NB4 (cell line): ENCODE measurements at regions not wholly inside any gene's neighbourhood (a gene's known extent, or its start where the extent isn't known, plus 50 kb on each side); places are given as distances from the start of the nearest gene placed in this dataset.

Source experiments
- DNase-seq: peaks from one replicate; pipeline ENCODE4 v3.0.0; 2010; ENCODE audit warnings: low read depth
- H3K4me3 ChIP-seq: one replicate; pipeline ENCODE4 v1.5.1; 2011; ENCODE audit warnings: mild to moderate bottlenecking, low read depth, low read length, moderate library complexity
- MYC ChIP-seq: IDR thresholded peaks from 2 replicates; pipeline ENCODE4 v1.6.1; 2011; ENCODE audit warnings: low read depth, low read length
- POLR2A ChIP-seq: IDR thresholded peaks from 2 replicates; pipeline ENCODE4 v1.6.1; 2011; ENCODE audit warnings: mild to moderate bottlenecking; ENCODE audit not compliant: insufficient read length; ENCODE audit errors: extremely low read depth
- TF ChIP-seq, protein P1 (sequence below): IDR thresholded peaks from 2 replicates; pipeline ENCODE4 v1.6.1; 2011; ENCODE audit warnings: low read depth, low read length
- TF ChIP-seq, protein P2 (sequence below): IDR thresholded peaks from one replicate; pipeline ENCODE4 v1.5.1; 2012; ENCODE audit warnings: low read depth, low read length

DNA sequence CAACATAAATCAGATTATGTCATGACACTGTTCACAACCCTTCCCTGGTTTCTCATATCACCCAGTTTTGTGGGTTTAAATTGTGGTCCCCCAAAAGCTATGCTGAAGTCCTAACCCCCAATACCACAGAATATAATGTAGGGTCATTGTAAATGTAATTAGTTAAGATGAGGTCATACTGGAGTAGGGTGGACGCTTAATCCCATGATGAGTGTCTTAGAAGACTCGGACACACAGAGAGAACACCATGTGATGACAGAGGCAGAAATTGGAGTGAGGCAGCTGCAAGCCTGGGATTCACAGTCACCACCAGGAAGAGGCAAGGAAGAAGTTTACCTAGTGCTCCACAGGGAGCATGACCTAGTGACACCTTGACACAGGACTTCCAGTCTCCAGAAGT, 197.8 kb downstream of the SALL1 start:
- TF ChIP-seq, protein P1, sequence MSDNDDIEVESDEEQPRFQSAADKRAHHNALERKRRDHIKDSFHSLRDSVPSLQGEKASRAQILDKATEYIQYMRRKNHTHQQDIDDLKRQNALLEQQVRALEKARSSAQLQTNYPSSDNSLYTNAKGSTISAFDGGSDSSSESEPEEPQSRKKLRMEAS: no peak
- TF ChIP-seq POLR2A (no peak), MYC (no peak)
- TF ChIP-seq, protein P2, sequence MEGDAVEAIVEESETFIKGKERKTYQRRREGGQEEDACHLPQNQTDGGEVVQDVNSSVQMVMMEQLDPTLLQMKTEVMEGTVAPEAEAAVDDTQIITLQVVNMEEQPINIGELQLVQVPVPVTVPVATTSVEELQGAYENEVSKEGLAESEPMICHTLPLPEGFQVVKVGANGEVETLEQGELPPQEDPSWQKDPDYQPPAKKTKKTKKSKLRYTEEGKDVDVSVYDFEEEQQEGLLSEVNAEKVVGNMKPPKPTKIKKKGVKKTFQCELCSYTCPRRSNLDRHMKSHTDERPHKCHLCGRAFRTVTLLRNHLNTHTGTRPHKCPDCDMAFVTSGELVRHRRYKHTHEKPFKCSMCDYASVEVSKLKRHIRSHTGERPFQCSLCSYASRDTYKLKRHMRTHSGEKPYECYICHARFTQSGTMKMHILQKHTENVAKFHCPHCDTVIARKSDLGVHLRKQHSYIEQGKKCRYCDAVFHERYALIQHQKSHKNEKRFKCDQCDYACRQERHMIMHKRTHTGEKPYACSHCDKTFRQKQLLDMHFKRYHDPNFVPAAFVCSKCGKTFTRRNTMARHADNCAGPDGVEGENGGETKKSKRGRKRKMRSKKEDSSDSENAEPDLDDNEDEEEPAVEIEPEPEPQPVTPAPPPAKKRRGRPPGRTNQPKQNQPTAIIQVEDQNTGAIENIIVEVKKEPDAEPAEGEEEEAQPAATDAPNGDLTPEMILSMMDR: no peak
- DNase-seq: no peak

DNA sequence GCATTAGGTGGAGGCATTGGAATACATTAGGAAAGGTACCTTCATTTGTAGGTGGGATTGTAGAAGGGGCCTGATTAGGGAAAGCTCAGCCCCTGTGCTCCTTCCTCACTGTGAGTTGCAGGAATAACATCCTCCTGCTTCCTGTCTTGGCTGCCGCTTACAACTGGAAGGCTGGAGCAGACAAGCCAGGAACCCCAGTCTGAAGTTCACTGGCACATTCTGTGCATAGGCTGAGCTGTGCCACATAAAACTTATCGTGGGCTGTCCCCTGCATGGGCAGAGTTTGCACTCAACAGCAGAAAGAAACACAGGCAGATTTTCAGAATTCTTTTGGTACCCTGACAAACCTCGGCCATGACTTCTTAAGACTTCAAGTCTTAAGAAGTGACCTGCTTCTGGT, 200.1 kb downstream of the SALL1 start:
- TF ChIP-seq POLR2A: no peak
- TF ChIP-seq, protein P1: no peak
- no peak for TF ChIP-seq MYC
- TF ChIP-seq, protein P2: no peak
- no peak overlapping the region for H3K4me3 ChIP-seq
- no peak for DNase-seq

More for the DNA sequence above, 197.8 kb downstream of the SALL1 start:
- H3K4me3 ChIP-seq: no peak overlapping the region

DNA sequence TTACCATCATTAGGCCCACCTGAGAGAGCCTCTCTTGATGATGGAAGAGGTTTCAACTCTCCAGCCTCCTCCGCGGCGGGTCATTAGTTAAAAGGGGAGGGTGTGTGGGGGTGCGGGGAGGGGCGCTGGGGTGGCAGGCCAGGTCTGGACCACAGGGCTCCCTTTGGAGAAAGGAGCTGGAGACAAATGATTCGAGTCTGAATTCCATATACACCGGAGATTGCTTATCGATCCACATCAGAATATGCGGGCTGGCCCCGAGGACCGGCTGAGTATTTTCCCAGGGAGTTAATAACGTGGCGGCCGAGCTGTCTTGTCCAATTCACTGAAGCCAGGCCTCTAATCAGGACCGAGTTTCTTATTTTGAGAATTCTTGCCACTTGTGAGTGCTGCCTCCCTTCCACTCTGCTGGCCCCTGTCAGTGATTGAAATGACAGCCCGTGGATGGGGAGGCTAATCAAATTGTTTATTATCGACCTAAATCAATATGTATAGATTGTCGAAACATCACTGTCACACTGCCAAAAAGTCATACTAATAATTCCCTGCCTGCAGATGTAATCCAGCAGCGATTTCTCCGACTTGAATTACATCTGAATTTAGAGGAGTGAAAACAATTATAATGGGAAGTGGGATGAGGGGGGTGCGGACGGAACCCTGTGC, 202.7 kb downstream of the SALL1 start:
- no peak for TF ChIP-seq POLR2A
- TF ChIP-seq, protein P1: no peak
- TF ChIP-seq, protein P2: no peak
- TF ChIP-seq MYC: no peak
- no peak overlapping the region for H3K4me3 ChIP-seq
- no peak for DNase-seq

DNA sequence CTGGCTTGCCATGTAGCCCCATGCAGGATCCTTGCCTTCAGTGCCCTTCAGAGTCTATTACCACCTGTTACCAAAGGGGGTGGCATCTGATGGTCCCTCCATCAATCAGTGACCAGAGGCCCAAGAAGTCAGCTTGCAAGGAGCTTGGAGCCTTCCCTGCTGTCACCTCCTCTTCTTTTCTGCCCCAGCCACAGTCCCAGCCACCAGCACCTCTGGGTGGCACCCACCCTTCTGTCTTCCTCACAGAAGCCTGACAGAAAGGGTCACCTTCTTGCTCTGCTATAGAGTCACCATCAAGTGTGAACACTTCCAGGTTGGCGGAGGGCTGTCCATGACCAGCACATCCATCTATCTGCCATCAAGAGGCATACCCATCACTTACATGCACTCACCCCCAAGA, 203.2 kb downstream of the SALL1 start:
- TF ChIP-seq MYC (no peak), POLR2A (no peak)
- TF ChIP-seq, protein P1: no peak
- TF ChIP-seq, protein P2: no peak
- DNase-seq: no peak
- no peak overlapping the region for H3K4me3 ChIP-seq

DNA sequence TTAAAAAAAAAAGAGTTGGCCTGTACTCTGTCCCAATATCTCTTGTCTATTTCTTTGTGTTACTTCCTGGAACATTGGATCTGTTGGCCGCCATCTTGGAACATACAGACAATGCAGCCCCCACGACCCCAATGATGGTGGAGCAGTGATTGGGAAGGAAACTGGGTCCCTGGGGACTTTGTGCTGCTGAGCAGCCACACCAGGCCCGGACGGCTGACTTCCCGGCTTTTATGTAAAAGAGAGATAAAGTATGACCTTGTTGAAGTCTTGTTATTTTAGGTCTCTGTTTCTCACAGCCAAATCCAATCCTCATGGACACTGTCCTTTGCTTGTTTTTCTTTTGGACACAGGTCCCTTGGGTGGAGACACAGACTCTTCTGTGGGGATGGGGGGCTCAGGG, 204.5 kb downstream of the SALL1 start:
- H3K4me3 ChIP-seq: no peak overlapping the region
- TF ChIP-seq, protein P2: no peak
- TF ChIP-seq MYC (no peak), POLR2A (no peak)
- TF ChIP-seq, protein P1: no peak
- DNase-seq: no peak
